ENCODE measurements at regions not wholly inside any gene's neighbourhood (a gene's known extent, or its start where the extent isn't known, plus 50 kb on each side); places are given as distances from the start of the nearest gene placed in this dataset.
"Not testable (repeated sequence)": the region's sequence is repeated elsewhere in the genome, so short reads cannot be mapped to it uniquely, and the experiment has no call there.

GRCh38 chr16:72453856-72454255, 281.9 kb upstream of the PMFBP1 start:
- DNase-seq = not testable (repeated sequence)

GRCh38 chr16:72444696-72445095, 272.7 kb upstream of the PMFBP1 start:
- DNase-seq = no peak

GRCh38 chr16:72443809-72444208, 271.9 kb upstream of the PMFBP1 start:
- DNase-seq = no peak

GRCh38 chr16:72442385-72443158, 270.6 kb upstream of the PMFBP1 start:
- no peak for DNase-seq

- DNase-seq = no peak
Measured at GRCh38 chr16:72437891-72438290, 265.9 kb upstream of the PMFBP1 start.

- no peak for DNase-seq
Measured at GRCh38 chr16:72434159-72434558, 262.2 kb upstream of the PMFBP1 start.

- DNase-seq = no peak
Measured at GRCh38 chr16:72430121-72430520, 258.2 kb upstream of the PMFBP1 start.

GRCh38 chr16:72429671-72430081, 257.7 kb upstream of the PMFBP1 start:
- DNase-seq = no peak

- no peak for DNase-seq
Measured at GRCh38 chr16:72428681-72429376, 256.9 kb upstream of the PMFBP1 start.

- DNase-seq = no peak
Measured at GRCh38 chr16:72427783-72428331, 255.9 kb upstream of the PMFBP1 start.

- no peak for DNase-seq
Measured at GRCh38 chr16:72427051-72427782, 255.3 kb upstream of the PMFBP1 start.

- DNase-seq = no peak
Measured at GRCh38 chr16:72426386-72426785, 254.4 kb upstream of the PMFBP1 start.

- no peak for DNase-seq
Measured at GRCh38 chr16:72425571-72426341, 253.8 kb upstream of the PMFBP1 start.

- DNase-seq = no peak
Measured at GRCh38 chr16:72424757-72425156, 252.8 kb upstream of the PMFBP1 start.

- DNase-seq = no peak
Measured at GRCh38 chr16:72422308-72422897, 250.4 kb upstream of the PMFBP1 start.

- DNase-seq = no peak
Measured at GRCh38 chr16:72419638-72420037, 247.7 kb upstream of the PMFBP1 start.

GRCh38 chr16:72415379-72415778, 243.4 kb upstream of the PMFBP1 start:
- no peak for DNase-seq

GRCh38 chr16:72410492-72410891, 238.5 kb upstream of the PMFBP1 start:
- no peak for DNase-seq

- no peak for DNase-seq
Measured at GRCh38 chr16:72409423-72409822, 237.5 kb upstream of the PMFBP1 start.

GRCh38 chr16:72406390-72406789, 234.4 kb upstream of the PMFBP1 start:
- no peak for DNase-seq

GRCh38 chr16:72404299-72404698, 232.3 kb upstream of the PMFBP1 start:
- DNase-seq = no peak

- DNase-seq = no peak
Measured at GRCh38 chr16:72401084-72401361, 229.1 kb upstream of the PMFBP1 start.
